ENCODE measurements at regions not wholly inside any gene's neighbourhood (a gene's known extent, or its start where the extent isn't known, plus 50 kb on each side); places are given as distances from the start of the nearest gene placed in this dataset.

DNA sequence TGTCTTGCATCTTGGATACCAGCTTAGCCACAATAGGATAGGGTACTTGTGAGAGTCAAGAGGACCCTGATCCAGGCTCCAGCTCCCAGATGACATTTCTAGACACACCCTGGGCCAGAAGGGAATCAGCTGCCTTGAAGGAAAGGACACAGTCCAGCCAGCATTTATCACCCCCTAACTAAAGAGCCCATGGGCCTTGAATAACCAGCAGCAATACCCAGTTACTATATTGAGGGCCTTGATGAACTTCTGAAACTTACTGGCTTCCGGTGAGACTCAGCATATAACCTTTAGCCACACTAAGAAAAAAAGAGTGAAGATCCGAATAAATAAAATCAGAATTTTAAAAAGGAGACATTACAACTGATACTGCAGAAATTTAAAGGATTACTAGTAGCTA lies 1135.4 kb downstream of the LRFN5 start:
- no peak overlapping the region for H3K4me3 ChIP-seq (replicated peaks in 1 of 3)
- WGBS, 2 donors, result 72 to 94% methylated on average over 2 of the region's 2 CpGs
- H3K9me3 ChIP-seq, result no peaks in the 10 kb centered on the region
- H3K36me3 ChIP-seq, result no peaks in the 10 kb centered on the region
- intact Hi-C loops (cut with DNase I), result no loop called here
- no peak for DNase-seq
- TF ChIP-seq POLR2A (IDR thresholded peaks at IDR 0.05) (no peak), CTCF (IDR thresholded peaks at IDR 0.05) (no peak)
- no peak overlapping the region for H3K27ac ChIP-seq
- no peaks in the 10 kb centered on the region for H3K4me1 ChIP-seq
- H3K27me3 ChIP-seq, result no peaks in the 10 kb centered on the region

DNA sequence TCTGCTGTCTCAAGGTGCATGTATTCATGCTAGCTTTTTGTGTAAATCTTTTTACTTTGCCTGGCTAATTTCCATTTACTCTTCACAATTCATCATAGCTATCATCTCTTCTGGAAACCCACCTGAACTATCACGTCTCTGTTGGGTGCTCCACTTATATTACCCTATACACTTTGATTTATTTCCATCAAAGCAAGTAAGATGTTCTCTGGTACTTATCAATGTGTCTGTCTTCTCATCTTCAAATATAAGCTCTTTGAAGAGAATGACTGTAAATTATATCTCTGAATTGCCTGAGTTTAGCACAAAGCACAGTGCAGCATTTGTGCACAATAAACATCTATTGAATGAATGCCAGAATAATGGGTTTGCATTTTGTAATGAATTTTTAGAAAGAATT lies 1129.7 kb downstream of the LRFN5 start:
- H3K4me3 ChIP-seq (replicated peaks in 1 of 3), result no peak overlapping the region
- no peak for DNase-seq
- intact Hi-C loops (cut with DNase I), result no loop called here
- no peaks in the 10 kb centered on the region for H3K27me3 ChIP-seq
- TF ChIP-seq CTCF (IDR thresholded peaks at IDR 0.05), result no peak
- no peak for TF ChIP-seq POLR2A (IDR thresholded peaks at IDR 0.05)
- WGBS, 2 donors, result 77 to 80% methylated on average over 1 of the region's 1 CpG
- H3K4me1 ChIP-seq, result no peaks in the 10 kb centered on the region
- no peaks in the 10 kb centered on the region for H3K36me3 ChIP-seq
- no peaks in the 10 kb centered on the region for H3K9me3 ChIP-seq
- H3K27ac ChIP-seq, result no peak overlapping the region

- no peak for DNase-seq
- Histone ChIP-seq H3K27me3 (no peaks in the 10 kb centered on the region), H3K36me3 (no peaks in the 10 kb centered on the region), H3K27ac (no peak overlapping the region), H3K4me3 (replicated peaks in 1 of 3) (no peak overlapping the region), H3K4me1 (no peaks in the 10 kb centered on the region), H3K9me3 (no peaks in the 10 kb centered on the region)
- WGBS, 2 donors, result 76 to 88% methylated on average over 1 of the region's 1 CpG
- intact Hi-C loops (cut with DNase I), result no loop called here
- no peak for TF ChIP-seq CTCF (IDR thresholded peaks at IDR 0.05)
- no peak for TF ChIP-seq POLR2A (IDR thresholded peaks at IDR 0.05)
Measured at GRCh38 chr14:42734041-42734440, 1127.4 kb downstream of the LRFN5 start.

DNA sequence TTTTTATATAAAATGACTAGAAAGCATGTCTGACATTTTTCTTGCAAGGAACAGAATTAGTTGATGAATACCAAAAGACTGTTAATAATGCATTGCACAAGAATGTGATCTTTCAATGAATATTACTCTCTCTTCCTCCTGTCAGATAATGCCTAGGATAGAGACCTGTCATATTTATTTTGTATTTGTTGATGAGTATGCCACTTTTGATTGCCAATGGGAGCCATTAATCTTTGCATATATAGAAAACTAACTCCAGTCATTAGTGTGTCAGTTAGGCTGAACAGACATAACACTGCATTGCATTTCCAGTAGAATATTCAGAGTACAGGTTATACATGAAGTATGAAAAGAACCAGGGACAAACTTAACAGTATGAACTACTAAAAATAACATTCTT lies 1125.3 kb downstream of the LRFN5 start:
- Histone ChIP-seq H3K27me3 (no peaks in the 10 kb centered on the region), H3K27ac (no peak overlapping the region), H3K4me1 (no peaks in the 10 kb centered on the region), H3K4me3 (replicated peaks in 1 of 3) (no peak overlapping the region), H3K9me3 (no peaks in the 10 kb centered on the region), H3K36me3 (no peaks in the 10 kb centered on the region)
- intact Hi-C loops (cut with DNase I), result no loop called here
- no peak for DNase-seq
- no peak for TF ChIP-seq POLR2A (IDR thresholded peaks at IDR 0.05)
- no peak for TF ChIP-seq CTCF (IDR thresholded peaks at IDR 0.05)

GRCh38 chr14:42731480-42731879 lies 1124.8 kb downstream of the LRFN5 start:
- no peak for DNase-seq
- Histone ChIP-seq H3K4me3 (replicated peaks in 1 of 3) (no peak overlapping the region), H3K4me1 (no peaks in the 10 kb centered on the region), H3K27ac (no peak overlapping the region), H3K27me3 (no peaks in the 10 kb centered on the region), H3K9me3 (no peaks in the 10 kb centered on the region), H3K36me3 (no peaks in the 10 kb centered on the region)
- TF ChIP-seq POLR2A (IDR thresholded peaks at IDR 0.05), result no peak
- TF ChIP-seq CTCF (IDR thresholded peaks at IDR 0.05), result no peak
- 95 to 98% methylated on average over 2 of the region's 2 CpGs for WGBS, 2 donors
- intact Hi-C loops (cut with DNase I), result no loop called here

Measured in thyroid gland (tissue), 4 donors.